ELF-1 (cell line): ENCODE measurements at regions not wholly inside any gene's neighbourhood (a gene's known extent, or its start where the extent isn't known, plus 50 kb on each side); places are given as distances from the start of the nearest gene placed in this dataset.

Source experiments
- DNase-seq: peaks from one replicate; pipeline ENCODE4 v3.0.0-alpha.2; 2016; ENCODE audit warnings: low read depth, low spot score

DNA sequence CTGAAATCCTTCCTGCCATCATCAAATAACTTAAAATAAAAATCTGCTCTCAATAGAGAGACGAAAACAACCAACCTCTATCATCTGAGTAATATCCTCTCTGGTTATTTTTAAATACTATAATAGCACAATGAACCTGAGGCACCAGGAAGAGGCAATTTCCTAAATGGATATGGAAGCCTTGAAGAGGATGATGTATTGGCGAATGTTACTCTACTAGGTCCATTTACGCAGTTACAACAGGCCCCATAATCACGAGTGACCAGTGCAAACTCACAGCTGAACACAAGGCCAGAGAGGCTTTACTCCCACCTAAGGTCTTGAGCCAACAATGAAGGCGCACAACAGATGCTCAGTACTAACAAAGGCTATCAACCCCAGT, 678.8 kb upstream of the NR3C2 start:
- DNase-seq: no peak

DNA sequence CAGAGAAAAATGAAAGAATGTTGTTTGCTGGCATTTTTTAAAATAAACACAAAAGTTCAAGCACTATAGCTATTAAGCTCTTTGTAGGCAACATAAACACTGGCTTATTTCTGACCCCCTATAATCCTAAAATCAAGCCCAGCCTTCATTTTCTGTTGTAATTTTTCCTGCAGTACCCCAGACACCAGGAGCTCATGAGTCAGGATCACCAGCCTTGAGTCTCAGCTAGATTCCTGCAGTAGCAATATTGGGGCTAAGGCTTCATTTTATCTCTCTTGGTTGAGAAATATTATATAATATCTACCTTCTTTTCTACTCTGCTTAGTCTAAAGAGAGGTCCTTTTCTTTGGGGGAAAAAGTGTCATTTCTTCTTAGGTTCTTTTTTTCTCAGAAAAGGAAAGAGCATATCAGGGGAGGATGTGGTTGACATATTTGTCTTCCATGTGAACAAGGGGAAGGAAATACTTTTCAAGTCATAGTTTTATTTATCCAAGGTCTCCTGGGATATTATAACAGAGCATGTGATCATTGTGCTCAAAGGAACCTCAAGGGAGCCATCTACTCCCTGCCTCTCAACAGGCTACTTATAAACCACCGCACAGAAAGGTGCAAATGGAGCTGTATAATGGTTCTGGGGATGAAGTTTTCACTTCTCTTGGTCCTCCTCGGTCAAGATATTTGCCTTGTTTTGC, 678.3 kb upstream of the NR3C2 start:
- DNase-seq: no peak

DNA sequence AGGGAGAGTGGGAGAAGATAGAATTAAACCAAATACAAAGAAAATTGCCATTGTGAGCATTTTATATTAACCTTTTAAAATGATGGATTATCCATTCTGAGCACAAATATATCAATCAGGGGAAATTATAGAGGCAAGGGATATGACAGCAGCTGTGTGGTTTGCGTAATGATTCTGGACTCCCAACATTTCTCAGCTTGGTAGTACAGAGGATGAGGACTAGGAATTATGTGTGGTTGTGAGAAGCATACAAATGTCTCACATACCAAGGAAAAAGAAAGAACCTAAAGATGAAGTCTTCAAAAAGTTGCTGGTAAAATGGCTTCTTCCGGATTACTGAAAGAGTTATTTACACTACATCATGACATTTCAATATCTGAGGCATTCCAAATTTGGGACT, 674.6 kb upstream of the NR3C2 start:
- no peak for DNase-seq

DNA sequence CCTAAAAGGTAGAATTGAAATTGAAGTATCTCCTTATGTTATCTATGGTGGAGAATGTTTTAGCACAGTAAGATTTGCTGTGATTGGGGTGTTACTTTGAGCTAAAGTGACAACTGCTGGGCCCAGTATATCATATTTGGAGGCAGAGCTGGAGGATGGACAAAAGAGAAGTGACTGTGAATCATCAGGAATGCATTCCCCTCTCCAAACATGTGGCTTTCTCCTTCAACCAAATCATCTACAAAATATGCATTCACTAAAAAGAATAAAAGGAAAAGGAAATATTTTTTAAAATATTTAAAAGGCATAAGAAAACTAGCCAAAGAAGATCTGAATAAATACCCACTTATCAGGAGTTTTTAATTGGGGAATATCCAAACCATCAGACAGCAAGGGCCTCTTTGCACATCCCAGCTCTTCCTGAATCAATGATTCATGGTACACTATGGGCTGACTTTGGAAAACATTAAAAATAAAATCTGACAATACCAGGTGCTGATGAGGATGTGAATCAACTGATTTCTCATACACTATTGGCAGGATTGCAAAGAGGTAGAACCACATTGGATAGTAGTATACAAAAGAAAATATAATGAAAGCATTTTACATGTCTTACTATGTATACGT, 671.7 kb upstream of the NR3C2 start:
- DNase-seq: no peak

DNA sequence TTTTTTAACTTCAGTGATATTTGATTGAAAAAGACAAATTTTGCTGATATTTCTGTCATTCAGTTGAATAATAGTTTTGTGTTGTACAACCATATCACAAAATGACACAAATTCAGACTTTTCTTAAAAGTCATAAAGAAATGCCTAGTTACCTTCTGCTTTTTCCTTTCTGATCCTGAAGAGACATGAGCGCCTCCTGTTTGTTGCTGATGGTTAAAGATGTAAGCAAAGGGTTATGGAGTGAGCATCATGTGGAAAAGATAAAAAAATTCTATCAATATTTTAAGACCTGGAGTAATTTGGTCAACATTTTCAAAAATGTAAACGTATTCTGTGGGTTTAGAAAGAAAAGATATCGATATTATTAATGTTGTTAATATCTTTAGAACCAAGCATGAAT, 669.9 kb upstream of the NR3C2 start:
- no peak for DNase-seq

DNA sequence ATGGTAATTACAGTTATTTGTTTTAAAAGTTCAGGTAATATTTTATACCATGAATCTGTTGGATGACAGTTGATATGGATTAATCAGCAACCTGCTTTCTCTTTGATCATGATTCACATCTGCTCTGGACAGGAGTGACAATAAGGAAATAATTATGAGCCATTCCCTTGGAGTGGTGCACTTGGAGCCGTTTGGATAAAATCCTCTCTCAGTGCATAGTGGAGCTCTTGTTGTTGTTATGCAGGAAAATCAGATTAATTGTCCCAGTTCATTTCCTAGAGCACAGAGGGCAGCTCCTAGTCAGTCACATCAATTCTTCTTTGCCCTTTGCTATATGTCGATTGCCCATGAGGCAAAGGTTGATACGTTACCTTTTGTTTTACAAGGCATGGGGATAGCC, 668.3 kb upstream of the NR3C2 start:
- DNase-seq: no peak

DNA sequence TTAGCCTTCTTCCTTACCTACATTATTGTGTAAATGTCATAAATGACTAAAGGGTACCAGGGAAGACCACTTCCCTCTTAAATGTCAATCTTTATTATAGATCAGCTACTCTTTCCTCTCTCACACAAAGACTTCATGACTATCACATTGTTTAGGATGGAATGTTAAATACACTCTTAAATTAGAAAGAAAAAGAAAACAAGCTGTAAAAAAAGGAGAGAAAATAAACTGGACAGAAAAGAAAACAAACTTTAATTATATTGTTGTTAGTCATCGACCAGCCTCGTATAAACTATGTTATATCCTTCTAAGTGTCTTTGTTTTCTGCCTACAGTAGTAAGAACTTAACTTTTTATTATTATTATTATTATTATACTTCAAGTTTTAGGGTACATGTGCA, 666.4 kb upstream of the NR3C2 start:
- DNase-seq: no peak

DNA sequence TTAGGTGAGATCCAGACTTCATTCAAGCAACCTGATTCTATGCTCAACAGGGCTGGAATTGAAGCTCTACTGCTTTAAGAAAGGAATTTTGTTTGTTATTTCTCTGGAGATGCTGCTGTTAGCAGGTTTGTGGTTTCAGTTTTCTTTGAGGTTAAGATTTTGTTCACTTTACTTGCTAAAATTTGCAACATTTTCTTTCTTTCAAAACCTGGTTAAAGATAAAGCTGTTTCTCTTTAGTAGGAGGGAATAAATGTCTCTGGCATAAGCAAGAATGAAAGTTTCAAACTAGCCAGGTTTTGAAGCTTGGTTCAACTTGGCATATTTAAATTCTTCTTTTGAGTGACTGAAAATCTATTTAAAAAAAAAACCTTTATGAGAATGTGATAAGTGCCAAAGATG, 660.6 kb upstream of the NR3C2 start:
- DNase-seq: no peak

DNA sequence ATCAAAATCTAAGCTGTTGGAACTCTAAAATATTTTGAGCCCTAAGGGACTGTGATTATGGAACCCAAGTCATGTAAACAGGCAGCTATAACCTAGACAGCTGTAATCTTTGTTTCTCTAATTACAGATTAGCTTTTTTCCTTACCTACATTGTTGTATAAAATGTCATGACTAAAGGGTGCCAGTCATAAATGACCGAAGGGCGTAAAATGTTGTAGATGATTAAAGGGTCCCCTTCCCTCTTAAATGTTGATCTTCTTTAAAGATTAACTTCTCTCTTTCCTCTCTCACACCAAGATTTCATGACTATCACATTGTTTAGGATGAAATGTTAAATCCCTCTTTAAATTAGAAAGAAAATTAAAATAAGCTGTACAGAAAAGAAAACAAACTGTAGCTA, 659.4 kb upstream of the NR3C2 start:
- no peak for DNase-seq

DNA sequence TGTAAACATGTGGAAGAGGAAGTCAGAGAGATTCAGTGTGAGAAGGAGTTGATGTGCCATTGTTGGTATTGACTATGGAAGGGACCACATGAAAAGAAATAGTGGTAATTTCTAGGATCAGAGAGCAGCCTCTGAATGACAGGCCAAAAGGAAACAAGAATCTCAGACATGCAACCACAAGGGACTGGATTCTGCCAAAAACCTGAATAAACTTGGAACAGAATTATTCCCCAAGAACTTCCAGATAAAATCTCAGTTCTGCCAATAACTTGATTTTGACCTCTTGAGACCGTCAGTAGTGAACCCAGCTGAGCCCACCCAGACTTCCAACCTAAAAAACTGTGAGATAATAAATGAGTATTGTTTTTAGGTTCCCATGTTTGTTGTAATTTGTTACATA, 653.6 kb upstream of the NR3C2 start:
- no peak for DNase-seq

DNA sequence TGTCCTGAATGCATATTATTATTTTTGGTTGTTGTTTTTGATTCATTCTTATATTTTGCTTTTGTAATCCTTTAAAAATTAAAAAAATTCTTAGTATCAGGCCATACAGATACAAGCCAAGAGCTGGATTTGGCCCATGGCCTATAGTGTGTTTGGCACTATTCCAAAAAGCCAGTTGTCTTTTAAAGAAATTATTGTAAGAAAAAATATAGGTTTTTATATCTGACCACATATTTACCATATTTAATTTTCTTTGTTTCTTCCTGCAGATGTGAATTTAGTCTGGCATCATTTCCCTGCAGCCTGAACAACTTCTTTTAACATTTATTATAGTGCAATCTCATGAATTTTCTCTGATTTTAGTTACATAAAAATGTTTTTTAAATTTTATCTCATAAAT, 652.8 kb upstream of the NR3C2 start:
- no peak for DNase-seq

DNA sequence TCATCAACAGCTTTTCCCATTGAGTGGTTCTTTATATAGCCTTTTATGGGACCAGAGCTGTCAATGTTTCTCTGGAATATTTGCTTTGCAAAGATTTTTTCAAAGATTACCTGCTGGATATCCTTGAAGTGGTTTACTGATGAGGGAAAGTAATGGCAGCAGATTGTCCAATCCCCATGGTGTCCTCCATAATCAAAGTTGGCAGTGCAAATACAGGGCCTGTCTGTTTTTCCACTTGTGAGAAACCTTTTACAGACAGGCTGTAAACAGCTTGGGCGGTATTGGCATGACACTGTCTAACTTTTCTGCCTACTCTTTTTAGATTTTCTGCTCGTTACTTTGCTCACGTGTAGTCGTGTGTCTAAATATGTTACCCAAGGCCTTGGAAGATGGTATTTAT, 641.9 kb upstream of the NR3C2 start:
- no peak for DNase-seq

DNA sequence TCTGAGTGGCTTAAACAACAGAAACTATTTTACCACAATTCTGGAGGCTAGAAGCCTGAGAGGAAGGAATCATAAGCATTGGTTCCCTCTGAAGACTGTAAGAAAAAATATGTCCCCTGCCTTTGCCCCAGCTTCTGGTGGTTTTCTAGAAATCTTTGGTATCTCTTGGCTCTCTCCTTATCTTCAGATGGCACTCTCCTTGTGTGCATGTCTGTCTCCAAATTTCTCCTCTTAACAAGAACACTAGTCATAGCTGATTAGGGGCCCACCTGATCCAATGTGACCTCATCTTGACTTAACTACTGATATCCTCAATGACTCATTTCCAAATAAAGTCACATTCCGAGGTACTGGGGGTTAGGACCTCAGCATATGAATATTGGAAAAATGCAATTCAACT, 635.0 kb upstream of the NR3C2 start:
- DNase-seq: no peak

DNA sequence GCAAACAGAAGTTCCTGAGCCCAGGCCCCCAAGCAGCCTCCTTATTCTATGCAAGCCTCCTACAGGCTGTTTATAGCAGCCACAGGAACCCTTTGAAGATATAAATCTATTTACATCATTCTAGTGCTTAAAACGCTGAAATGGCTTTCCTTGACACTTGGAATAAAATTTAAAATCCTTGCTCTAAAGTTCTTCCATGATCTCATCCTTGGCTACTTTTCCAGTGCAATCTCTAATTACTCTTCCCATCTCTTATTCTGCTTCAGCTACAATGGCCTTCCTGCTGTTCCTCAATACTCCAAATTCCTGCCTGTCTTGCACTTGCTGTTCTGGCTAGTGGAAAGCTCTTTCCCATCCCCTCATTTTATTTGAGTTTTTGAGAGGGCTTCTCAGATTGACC, 634.2 kb upstream of the NR3C2 start:
- no peak for DNase-seq

DNA sequence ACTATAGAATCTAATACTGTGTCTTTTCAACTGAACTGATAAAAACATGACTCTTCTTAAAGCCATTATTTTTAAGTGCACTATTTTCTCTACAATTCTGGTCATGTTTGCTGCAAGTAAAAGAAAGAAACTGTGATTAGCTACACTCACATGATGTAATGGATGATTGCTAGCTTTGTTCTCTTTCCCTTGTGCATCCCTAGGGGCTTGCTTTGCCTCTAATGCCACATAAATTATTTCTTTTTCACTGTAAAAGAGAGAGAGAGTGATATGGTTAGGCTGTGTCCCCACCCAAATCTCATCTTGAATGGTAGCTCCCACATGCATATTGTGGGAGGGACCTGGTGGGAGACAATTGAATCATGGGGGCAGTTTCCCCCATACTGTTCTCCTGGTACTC, 630.2 kb upstream of the NR3C2 start:
- DNase-seq: no peak

DNA sequence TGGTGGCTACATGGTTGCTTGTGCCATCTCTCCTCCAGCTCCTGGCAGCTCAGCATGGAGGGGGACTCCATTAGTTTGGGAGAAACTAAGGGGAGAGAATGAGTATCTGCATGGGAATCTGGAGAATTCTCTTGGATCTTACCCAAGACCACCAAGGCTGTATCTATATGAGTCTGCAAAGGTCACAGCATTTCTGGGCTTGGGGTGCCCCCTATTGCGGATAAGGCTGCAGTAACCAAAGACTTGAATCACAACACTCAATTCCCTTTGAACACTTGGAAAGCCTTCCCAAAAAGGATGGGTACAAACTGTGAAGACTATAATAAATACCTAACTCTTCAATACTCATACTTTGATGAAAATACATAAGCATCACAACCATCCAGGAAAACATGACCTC, 623.5 kb upstream of the NR3C2 start:
- peak; percentile 3 for DNase-seq

DNA sequence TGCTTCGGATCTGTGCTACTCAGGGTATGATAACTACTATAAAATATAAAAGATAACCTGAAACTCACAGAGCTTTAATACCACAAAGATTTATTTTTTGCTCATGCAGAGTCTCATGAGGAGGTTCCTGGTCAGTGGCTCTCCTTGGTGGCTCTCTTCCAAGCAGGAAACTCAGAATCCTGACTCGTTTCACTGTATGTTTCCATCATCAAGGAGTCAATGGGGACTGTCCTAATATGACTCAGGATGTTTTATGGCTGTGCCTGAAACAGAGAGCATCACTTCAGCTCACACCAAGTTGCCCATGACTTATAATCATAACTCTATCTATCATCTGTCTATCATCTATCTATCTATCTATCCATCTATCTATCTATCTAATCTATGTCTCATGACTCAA, 620.8 kb upstream of the NR3C2 start:
- DNase-seq: no peak

DNA sequence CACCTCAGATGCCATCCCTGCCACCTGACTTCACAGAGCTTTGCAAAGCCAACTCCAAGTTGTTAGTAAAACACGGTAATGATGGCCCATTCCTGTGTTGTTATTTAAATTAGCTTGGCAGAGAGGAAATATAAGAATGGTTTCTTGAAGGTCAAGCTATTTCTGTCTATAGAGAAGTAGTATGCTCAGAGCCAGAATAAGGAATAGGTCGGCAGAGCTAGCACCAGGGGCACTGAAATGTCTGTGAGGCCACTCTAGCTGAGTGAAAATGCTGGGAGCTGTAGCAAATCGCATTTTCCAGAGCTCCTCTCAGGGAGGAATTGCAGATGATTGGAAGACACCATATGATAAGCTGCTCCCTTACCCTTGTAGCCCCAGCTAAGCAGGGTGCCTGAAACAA, 615.4 kb upstream of the NR3C2 start:
- no peak for DNase-seq

DNA sequence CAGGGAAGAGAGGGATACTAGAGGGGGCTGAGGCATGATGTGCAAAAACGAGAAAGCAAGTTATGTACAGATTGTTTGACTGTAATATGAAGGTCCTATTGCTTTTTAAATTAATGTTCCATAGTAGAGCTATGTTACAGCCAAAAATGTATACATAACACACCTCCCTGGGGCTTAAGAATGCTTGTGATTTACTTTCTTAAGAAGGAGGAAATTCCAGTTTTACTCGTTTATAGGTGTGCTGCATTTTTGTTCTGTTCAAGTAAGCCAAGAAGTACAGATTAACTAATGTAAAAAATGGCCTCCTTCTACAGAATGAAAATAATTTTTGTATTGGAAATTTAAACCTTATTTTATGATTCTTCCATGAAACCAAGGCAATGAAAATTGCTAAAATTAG, 614.4 kb upstream of the NR3C2 start:
- no peak for DNase-seq

DNA sequence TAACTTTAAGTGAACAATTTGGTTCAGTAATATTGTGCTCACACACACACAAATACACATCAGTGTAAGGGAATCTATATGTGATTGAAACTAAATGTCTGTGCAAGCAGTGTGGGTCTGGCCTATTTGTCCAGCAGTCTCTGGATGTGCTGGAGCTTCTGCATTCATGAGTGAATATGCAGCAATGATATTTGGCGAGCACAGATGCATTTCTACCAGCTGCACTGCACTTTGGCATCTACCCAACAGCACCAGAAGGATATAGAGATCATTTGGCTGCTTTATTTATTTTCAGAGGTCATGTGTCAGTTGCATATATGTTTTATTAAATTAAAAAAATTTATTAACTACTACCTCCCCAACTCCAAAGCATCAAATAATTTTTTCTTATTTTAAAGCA, 613.4 kb upstream of the NR3C2 start:
- DNase-seq: no peak

DNA sequence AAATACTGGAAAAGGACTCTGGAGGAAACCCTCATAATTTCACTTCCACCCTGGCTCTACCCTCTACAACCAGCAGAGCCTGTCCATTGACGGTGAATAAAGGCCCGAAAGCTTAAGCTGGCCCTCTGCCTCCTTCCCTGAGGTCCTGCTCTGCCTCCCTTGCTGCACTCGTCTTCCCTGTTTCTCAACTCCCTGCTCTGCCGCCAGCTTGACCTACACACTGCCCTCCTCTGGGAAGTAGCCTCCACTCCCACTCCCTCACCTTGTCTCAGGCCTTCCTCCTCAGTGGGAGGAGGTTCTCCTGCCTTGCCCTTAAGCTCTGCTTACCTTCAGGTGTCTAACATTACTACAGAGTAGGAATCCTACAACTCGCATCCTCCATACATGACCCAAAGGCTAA, 608.6 kb upstream of the NR3C2 start:
- DNase-seq: peak; percentile 21

DNA sequence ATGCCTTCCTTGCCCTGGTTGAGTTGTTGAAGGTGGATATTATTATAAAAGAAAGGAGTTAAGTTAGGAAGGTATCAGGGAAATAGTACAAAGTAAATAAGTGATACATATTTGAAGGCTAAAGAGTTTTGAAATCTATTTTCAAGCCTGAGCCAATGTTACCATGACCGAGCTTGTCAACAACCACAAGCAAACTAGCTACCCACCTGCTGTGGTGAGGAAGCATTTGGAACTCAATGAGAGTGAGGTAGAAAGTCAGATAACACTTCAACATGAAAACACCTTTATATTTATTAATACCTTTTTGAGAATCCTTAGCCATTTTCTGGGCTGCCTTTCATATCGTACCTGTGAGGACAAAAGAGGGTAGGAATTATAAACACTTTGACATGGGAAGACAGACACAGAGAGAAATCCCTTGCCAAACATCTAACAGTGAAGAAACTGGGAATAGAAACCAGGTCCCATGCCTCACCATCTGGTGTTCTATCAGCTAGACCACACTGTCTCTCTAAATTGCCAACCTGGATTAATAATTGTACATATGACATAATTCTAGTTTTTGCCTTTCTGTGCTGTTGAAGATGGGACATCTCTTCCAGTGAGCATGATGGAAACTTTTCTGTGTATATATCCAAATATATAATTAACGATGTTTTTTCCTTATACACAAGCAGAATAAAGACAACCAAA, 606.4 kb upstream of the NR3C2 start:
- no peak for DNase-seq

DNA sequence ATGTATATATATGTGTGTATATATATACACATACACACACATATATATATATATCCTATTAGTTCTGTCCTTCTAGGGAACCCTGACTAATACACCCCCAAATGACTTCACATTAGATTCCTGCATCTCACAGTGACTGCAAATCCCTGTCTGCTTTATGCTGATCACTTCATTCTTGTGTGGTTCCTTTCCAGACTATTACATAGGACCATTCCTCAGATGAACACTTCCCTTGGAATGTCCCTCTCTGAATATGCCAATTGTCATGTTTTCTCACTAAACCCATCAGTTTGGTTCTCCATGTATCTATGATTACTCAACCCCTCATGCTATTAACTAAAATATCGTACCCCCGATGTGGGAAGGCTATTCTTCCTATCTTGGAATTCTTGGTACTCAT, 605.2 kb upstream of the NR3C2 start:
- DNase-seq: no peak
